Limb (tissue), 2 donors: ENCODE measurements at regions not wholly inside any gene's neighbourhood (a gene's known extent, or its start where the extent isn't known, plus 50 kb on each side); places are given as distances from the start of the nearest gene placed in this dataset.

Experiments used
- DNase-seq, 2 donors: peaks; one replicate each; pipeline ENCODE4 v3.0.0-alpha.2; 2016; ENCODE audit errors: extremely low spot score in 2 of 2

- no peak for DNase-seq
Measured at GRCh38 chr14:106826833-106827369, 1300.5 kb downstream of the TMEM121 start.

- DNase-seq, result no peak
Measured at GRCh38 chr14:106831322-106831720, 1304.9 kb downstream of the TMEM121 start.

GRCh38 chr14:106837870-106838269, 1311.5 kb downstream of the TMEM121 start:
- no peak for DNase-seq

- DNase-seq, result no peak
Measured at GRCh38 chr14:106838991-106839769, 1312.8 kb downstream of the TMEM121 start.

- no peak for DNase-seq
Measured at GRCh38 chr14:106840258-106840657, 1313.9 kb downstream of the TMEM121 start.

- DNase-seq, result no peak
Measured at GRCh38 chr14:106840991-106841390, 1314.6 kb downstream of the TMEM121 start.

GRCh38 chr14:106841701-106842100, 1315.3 kb downstream of the TMEM121 start:
- DNase-seq, result no peak

- no peak for DNase-seq
Measured at GRCh38 chr14:106842687-106843086, 1316.3 kb downstream of the TMEM121 start.

- no peak for DNase-seq
Measured at GRCh38 chr14:106843386-106843785, 1317.0 kb downstream of the TMEM121 start.

GRCh38 chr14:106843951-106844483, 1317.6 kb downstream of the TMEM121 start:
- no peak for DNase-seq

- no peak for DNase-seq
Measured at GRCh38 chr14:106844608-106845285, 1318.4 kb downstream of the TMEM121 start.

GRCh38 chr14:106845286-106846087, 1319.1 kb downstream of the TMEM121 start:
- no peak for DNase-seq

- DNase-seq, result no peak
Measured at GRCh38 chr14:106846218-106846617, 1319.8 kb downstream of the TMEM121 start.

GRCh38 chr14:106848330-106849121, 1322.1 kb downstream of the TMEM121 start:
- no peak for DNase-seq

- no peak for DNase-seq
Measured at GRCh38 chr14:106850913-106851825, 1324.8 kb downstream of the TMEM121 start.

GRCh38 chr14:106872611-106873446, 1346.4 kb downstream of the TMEM121 start:
- no peak for DNase-seq

- DNase-seq, result no peak
Measured at GRCh38 chr14:106874350-106874749, 1348.0 kb downstream of the TMEM121 start.

GRCh38 chr14:106875503-106875902, 1349.1 kb downstream of the TMEM121 start:
- DNase-seq, result no peak

GRCh38 chr14:106876711-106877110, 1350.3 kb downstream of the TMEM121 start:
- no peak for DNase-seq
